ENCODE measurements at regions not wholly inside any gene's neighbourhood (a gene's known extent, or its start where the extent isn't known, plus 50 kb on each side); places are given as distances from the start of the nearest gene placed in this dataset.

GRCh38 chr17:15076991-15077663 is 188.0 kb downstream of the PMP22 start:
- H3K4me1 ChIP-seq = no peaks in the 10 kb centered on the region
- no peak for TF ChIP-seq Cebpa-rat (IDR thresholded peaks at IDR 0.05)
- no peak overlapping the region for H3K9ac ChIP-seq
- H4K20me1 ChIP-seq = no peaks in the 10 kb centered on the region
- no peaks in the 10 kb centered on the region for H3K27me3 ChIP-seq
- H3K27ac ChIP-seq = no peak overlapping the region
- H3K9me3 ChIP-seq = no peaks in the 10 kb centered on the region
- H3K36me3 ChIP-seq = no peaks in the 10 kb centered on the region
- no peak overlapping the region for H3K4me2 ChIP-seq
- no peak overlapping the region for H3K4me3 ChIP-seq

- H3K4me2 ChIP-seq = no peak overlapping the region
- H3K36me3 ChIP-seq = no peaks in the 10 kb centered on the region
- no peaks in the 10 kb centered on the region for H4K20me1 ChIP-seq
- no peak overlapping the region for H3K9ac ChIP-seq
- no peak for TF ChIP-seq Cebpa-rat (IDR thresholded peaks at IDR 0.05)
- no peak overlapping the region for H3K27ac ChIP-seq
- no peak overlapping the region for H3K4me3 ChIP-seq
- no peaks in the 10 kb centered on the region for H3K9me3 ChIP-seq
- H3K4me1 ChIP-seq = no peaks in the 10 kb centered on the region
- H3K27me3 ChIP-seq = no peaks in the 10 kb centered on the region
Observed at GRCh38 chr17:15051933-15052332, 213.2 kb downstream of the PMP22 start.

GRCh38 chr17:15049795-15050160 is 215.3 kb downstream of the PMP22 start:
- H3K36me3 ChIP-seq = no peaks in the 10 kb centered on the region
- no peaks in the 10 kb centered on the region for H4K20me1 ChIP-seq
- no peaks in the 10 kb centered on the region for H3K4me1 ChIP-seq
- H3K27ac ChIP-seq = no peak overlapping the region
- H3K27me3 ChIP-seq = no peaks in the 10 kb centered on the region
- H3K9me3 ChIP-seq = no peaks in the 10 kb centered on the region
- no peak overlapping the region for H3K9ac ChIP-seq
- no peak overlapping the region for H3K4me3 ChIP-seq
- no peak for TF ChIP-seq Cebpa-rat (IDR thresholded peaks at IDR 0.05)
- H3K4me2 ChIP-seq = no peak overlapping the region

- Histone ChIP-seq H3K4me1 (no peaks in the 10 kb centered on the region), H3K4me2 (no peak overlapping the region), H3K27ac (no peak overlapping the region), H3K27me3 (no peaks in the 10 kb centered on the region), H3K9me3 (no peaks in the 10 kb centered on the region), H4K20me1 (no peaks in the 10 kb centered on the region), H3K4me3 (no peak overlapping the region), H3K36me3 (no peaks in the 10 kb centered on the region), H3K9ac (no peak overlapping the region)
- TF ChIP-seq Cebpa-rat (IDR thresholded peaks at IDR 0.05) = no peak
Observed at GRCh38 chr17:15048933-15049794, 216.0 kb downstream of the PMP22 start.

GRCh38 chr17:15048381-15048780 is 216.7 kb downstream of the PMP22 start:
- no peaks in the 10 kb centered on the region for H3K9me3 ChIP-seq
- H3K27ac ChIP-seq = no peak overlapping the region
- no peaks in the 10 kb centered on the region for H4K20me1 ChIP-seq
- no peaks in the 10 kb centered on the region for H3K27me3 ChIP-seq
- H3K4me1 ChIP-seq = no peaks in the 10 kb centered on the region
- TF ChIP-seq Cebpa-rat (IDR thresholded peaks at IDR 0.05) = no peak
- H3K4me2 ChIP-seq = no peak overlapping the region
- H3K4me3 ChIP-seq = no peak overlapping the region
- H3K36me3 ChIP-seq = no peaks in the 10 kb centered on the region
- no peak overlapping the region for H3K9ac ChIP-seq

- Histone ChIP-seq H3K9me3 (no peaks in the 10 kb centered on the region), H3K4me2 (no peak overlapping the region), H3K4me3 (no peak overlapping the region), H4K20me1 (no peaks in the 10 kb centered on the region), H3K27me3 (no peaks in the 10 kb centered on the region), H3K4me1 (0 out of 2 replicates have a peak, but pooled peaks cover under 1% of the 10 kb centered on the region), H3K36me3 (no peaks in the 10 kb centered on the region), H3K27ac (no peak overlapping the region), H3K9ac (no peak overlapping the region)
- no peak for TF ChIP-seq Cebpa-rat (IDR thresholded peaks at IDR 0.05)
Observed at GRCh38 chr17:15042311-15042710, 222.8 kb downstream of the PMP22 start.

GRCh38 chr17:15039366-15039765 is 225.8 kb downstream of the PMP22 start:
- Histone ChIP-seq H3K36me3 (no peaks in the 10 kb centered on the region), H3K4me2 (no peak overlapping the region), H4K20me1 (no peaks in the 10 kb centered on the region), H3K27ac (no peak overlapping the region), H3K4me1 (peaks cover 11% of the 10 kb centered on the region), H3K27me3 (no peaks in the 10 kb centered on the region), H3K9ac (no peak overlapping the region), H3K4me3 (no peak overlapping the region), H3K9me3 (0 out of 2 replicates have a peak, but pooled peaks cover 11% of the 10 kb centered on the region)
- no peak for TF ChIP-seq Cebpa-rat (IDR thresholded peaks at IDR 0.05)

- no peaks in the 10 kb centered on the region for H3K27me3 ChIP-seq
- no peak overlapping the region for H3K9ac ChIP-seq
- TF ChIP-seq Cebpa-rat (IDR thresholded peaks at IDR 0.05) = no peak
Observed at GRCh38 chr17:15038656-15039055, 226.5 kb downstream of the PMP22 start.

GRCh38 chr17:15036238-15036637 is 228.9 kb downstream of the PMP22 start:
- TF ChIP-seq Cebpa-rat (IDR thresholded peaks at IDR 0.05) = no peak
- Histone ChIP-seq H3K9me3 (0 out of 2 replicates have a peak, but pooled peaks cover 13% of the 10 kb centered on the region), H4K20me1 (no peaks in the 10 kb centered on the region), H3K4me1 (peaks cover 11% of the 10 kb centered on the region), H3K27me3 (no peaks in the 10 kb centered on the region), H3K4me2 (no peak overlapping the region), H3K9ac (no peak overlapping the region), H3K36me3 (no peaks in the 10 kb centered on the region), H3K27ac (no peak overlapping the region), H3K4me3 (no peak overlapping the region)

More at GRCh38 chr17:15038656-15039055, 226.5 kb downstream of the PMP22 start:
- H3K36me3 ChIP-seq = no peaks in the 10 kb centered on the region
- H3K9me3 ChIP-seq = 0 out of 2 replicates have a peak, but pooled peaks cover 13% of the 10 kb centered on the region
- no peak overlapping the region for H3K4me3 ChIP-seq
- H4K20me1 ChIP-seq = no peaks in the 10 kb centered on the region
- peaks cover 11% of the 10 kb centered on the region for H3K4me1 ChIP-seq
- no peak overlapping the region for H3K4me2 ChIP-seq
- no peak overlapping the region for H3K27ac ChIP-seq

GRCh38 chr17:15031975-15032374 is 233.2 kb downstream of the PMP22 start:
- no peaks in the 10 kb centered on the region for H3K36me3 ChIP-seq
- H3K27me3 ChIP-seq = no peaks in the 10 kb centered on the region
- no peak overlapping the region for H3K9ac ChIP-seq
- no peak overlapping the region for H3K4me2 ChIP-seq
- peaks cover 7% of the 10 kb centered on the region for H3K4me1 ChIP-seq
- no peak overlapping the region for H3K27ac ChIP-seq
- H3K4me3 ChIP-seq = no peak overlapping the region
- no peak for TF ChIP-seq Cebpa-rat (IDR thresholded peaks at IDR 0.05)
- H4K20me1 ChIP-seq = no peaks in the 10 kb centered on the region
- H3K9me3 ChIP-seq = 0 out of 2 replicates have a peak, but pooled peaks cover 13% of the 10 kb centered on the region
